Gastrocnemius medialis (tissue), 4 donors: ENCODE measurements at regions not wholly inside any gene's neighbourhood (a gene's known extent, or its start where the extent isn't known, plus 50 kb on each side); places are given as distances from the start of the nearest gene placed in this dataset.
A peak's percentile ranks its signal among the peaks of the same experiment; 100 is the strongest.

Source experiments
- ATAC-seq, 2 donors: fragments of 150-250 bp; one replicate each; pipeline ENCODE4 v1.9.1; 2016
- DNase-seq, 2 donors: peaks; one replicate each; pipeline ENCODE4 v3.0.0-alpha.2; 2019
- H3K27ac ChIP-seq, 4 donors: fragments of 200-600 bp; sonication (generic); 1 replicate in 1 of 4; 2 replicates in 3 of 4; pipeline ENCODE4 v1.5.1; 2016 to 2018; ENCODE audit warnings: mild to moderate bottlenecking in 2 of 4, moderate library complexity in 1 of 4
- H3K27me3 ChIP-seq, 3 donors: fragments of 200-600 bp; sonication (generic) in 2 of 3; 1 replicate in 1 of 3; 2 replicates in 2 of 3; pipeline versions ENCODE4 v1.5.1 to v1.6.0; 2016 to 2019; ENCODE audit warnings: mild to moderate bottlenecking in 1 of 3, moderate library complexity in 1 of 3
- H3K36me3 ChIP-seq, 2 donors: fragments of 200-600 bp; sonication (generic) in 1 of 2; one replicate each; pipeline ENCODE4 v1.5.1; 2017 to 2018
- H3K4me1 ChIP-seq, 2 donors: fragments of 200-600 bp; sonication (generic) in 1 of 2; one replicate each; pipeline ENCODE4 v1.5.1; 2016 to 2017; ENCODE audit warnings: mild to moderate bottlenecking in 2 of 2
- H3K4me3 ChIP-seq, 4 donors: fragments of 200-600 bp; sonication (generic) in 3 of 4; 1 replicate in 1 of 4; 2 replicates in 3 of 4; pipeline ENCODE4 v1.5.1; 2016 to 2019; ENCODE audit warnings: mild to moderate bottlenecking in 2 of 4
- H3K9me3 ChIP-seq, 3 donors: fragments of 200-600 bp; sonication (generic) in 2 of 3; 1 replicate in 1 of 3; 2 replicates in 2 of 3; pipeline ENCODE4 v1.5.1; 2016 to 2019
- CTCF ChIP-seq, 5 experiments: fragments of 450-650 bp in 3 of 5; fragments of 200-600 bp in 2 of 5; sonication (generic) in 2 of 5; IDR thresholded peaks in 4 of 5; conservative IDR thresholded peaks in 1 of 5; 1 replicate in 4 of 5; 2 replicates in 1 of 5; pipeline ENCODE4 v1.5.1; 2016 to 2019; ENCODE audit warnings: antibody characterized with exemption in 5 of 5, mild to moderate bottlenecking in 3 of 5, moderate library complexity in 3 of 5
- POLR2A ChIP-seq, 2 donors: fragments of 450-650 bp; IDR thresholded peaks; one replicate each; pipeline ENCODE4 v1.6.1; 2017; ENCODE audit warnings: antibody characterized with exemption in 2 of 2, mild to moderate bottlenecking in 2 of 2, moderate library complexity in 2 of 2
- in situ Hi-C, 4 donors: fragments of 200-750 bp; cut with MboI; loops; one replicate each; pipeline versions ENCODE4 v1.15.0 to v1.8.0; 2017; ENCODE audit warnings: low sequenced_read_pairs in 4 of 4
- intact Hi-C: fragments of 100-400 bp; cut with DNase I; formaldehyde crosslinking; loops from one replicate; pipeline ENCODE4 v1.15.1; 2023; ENCODE audit warnings: low total_unique reads

GRCh38 chr17:77451245-77451893 is 310.6 kb downstream of the SEC14L1 start:
- peak overlapping the region; percentile 51 to 67 (median 60) for H3K4me3 ChIP-seq
- H3K36me3 ChIP-seq = no peaks in the 10 kb centered on the region
- no peak for DNase-seq
- in situ Hi-C loops (no loop called here), intact Hi-C loops (loop anchor here (2.0 kb wide), 1 partner anchor 21 kb away; no protein-coding TSS in a partner anchor)
- H3K27ac ChIP-seq = peak overlapping the region; percentile 64 to 76 (median 68)
- peak; percentile 28 to 60 for ATAC-seq
- H3K4me1 ChIP-seq = peaks cover 44 to 49% of the 10 kb centered on the region in 2 donors
- TF ChIP-seq CTCF (IDR thresholded peaks at IDR 0.05 in 4 of 5, conservative IDR thresholded peaks at IDR 0.05 in 1 of 5) (no peak), POLR2A (IDR thresholded peaks at IDR 0.05) (no peak)
- no peaks in the 10 kb centered on the region for H3K27me3 ChIP-seq
- no peaks in the 10 kb centered on the region for H3K9me3 ChIP-seq

- intact Hi-C loops = loop anchor here (2.0 kb wide), 2 partner anchors 19 to 21 kb away; no protein-coding TSS in a partner anchor
- DNase-seq (no peak), ATAC-seq (peak; percentile 42 to 44)
- peak overlapping the region; percentile 64 to 76 (median 68) for H3K27ac ChIP-seq
- H3K27me3 ChIP-seq = no peaks in the 10 kb centered on the region
- H3K9me3 ChIP-seq = no peaks in the 10 kb centered on the region
- no peaks in the 10 kb centered on the region for H3K36me3 ChIP-seq
- no peak for TF ChIP-seq CTCF (IDR thresholded peaks at IDR 0.05 in 4 of 5, conservative IDR thresholded peaks at IDR 0.05 in 1 of 5)
- TF ChIP-seq POLR2A (IDR thresholded peaks at IDR 0.05) = no peak
- peak overlapping the region; percentile 51 to 67 (median 60) for H3K4me3 ChIP-seq
- in situ Hi-C loops = no loop called here
- peaks cover 44 to 49% of the 10 kb centered on the region in 2 donors for H3K4me1 ChIP-seq
Observed at GRCh38 chr17:77451894-77452852, 311.4 kb downstream of the SEC14L1 start.

GRCh38 chr17:77453613-77454241 is 313.0 kb downstream of the SEC14L1 start:
- TF ChIP-seq POLR2A (IDR thresholded peaks at IDR 0.05) = no peak
- TF ChIP-seq CTCF (IDR thresholded peaks at IDR 0.05 in 4 of 5, conservative IDR thresholded peaks at IDR 0.05 in 1 of 5) = no peak
- H3K36me3 ChIP-seq = no peaks in the 10 kb centered on the region
- DNase-seq (no peak), ATAC-seq (no peak)
- H3K4me1 ChIP-seq = peaks cover 44 to 49% of the 10 kb centered on the region in 2 donors
- H3K9me3 ChIP-seq = no peaks in the 10 kb centered on the region
- H3K27ac ChIP-seq = peak overlapping the region in 3 of 4 donors; percentile 14 to 39 (median 39)
- intact Hi-C loops = loop anchor here (2.0 kb wide), 1 partner anchor 17 kb away; no protein-coding TSS in a partner anchor
- peak overlapping the region in 1 of 4 donors; percentile 12 for H3K4me3 ChIP-seq
- no peaks in the 10 kb centered on the region for H3K27me3 ChIP-seq
- in situ Hi-C loops = no loop called here

GRCh38 chr17:77454242-77455095 is 313.7 kb downstream of the SEC14L1 start:
- DNase-seq (no peak), ATAC-seq (no peak)
- TF ChIP-seq CTCF (IDR thresholded peaks at IDR 0.05 in 4 of 5, conservative IDR thresholded peaks at IDR 0.05 in 1 of 5) (no peak), POLR2A (IDR thresholded peaks at IDR 0.05) (no peak)
- Histone ChIP-seq H3K36me3 (no peaks in the 10 kb centered on the region), H3K27me3 (no peaks in the 10 kb centered on the region), H3K4me1 (peaks cover 41 to 49% of the 10 kb centered on the region in 2 donors), H3K9me3 (no peaks in the 10 kb centered on the region), H3K27ac (peak overlapping the region in 3 of 4 donors; percentile 14 to 39 (median 39)), H3K4me3 (peak overlapping the region in 1 of 4 donors; percentile 12)
- intact Hi-C loops (no loop called here), in situ Hi-C loops (no loop called here)
